SK-N-SH treated with all-trans-retinoic acid at 6 μM for 48 hours (cell line): ENCODE measurements at regions not wholly inside any gene's neighbourhood (a gene's known extent, or its start where the extent isn't known, plus 50 kb on each side); places are given as distances from the start of the nearest gene placed in this dataset.

Experiments used
- ATAC-seq: fragments of 200-7000 bp; cut with Tn5 transposase; 3 replicates; pipeline ENCODE4 v1.9.1; 2020; ENCODE audit warnings: mild to moderate bottlenecking, moderate library complexity
- ARNTL ChIP-seq: fragments of 450-650 bp; formaldehyde crosslinking; IDR thresholded peaks from 2 replicates; pipeline ENCODE4 v1.5.0; 2020; ENCODE audit warnings: low read depth, mild to moderate bottlenecking, moderate library complexity, borderline replicate concordance
- BACH2 ChIP-seq: fragments of 250-450 bp; sonication (Bioruptor Pico); IDR thresholded peaks from 2 replicates; pipeline ENCODE4 v1.9.0; 2021; ENCODE audit warnings: mild to moderate bottlenecking, borderline replicate concordance
- CREB5 ChIP-seq: fragments of 250-450 bp; sonication (Bioruptor Pico); IDR thresholded peaks from 2 replicates; pipeline ENCODE4 v1.5.1; 2020; ENCODE audit warnings: low read depth, mild to moderate bottlenecking, moderate library complexity
- CSDC2 ChIP-seq: fragments of 250-450 bp; sonication (Bioruptor Pico); IDR thresholded peaks from 2 replicates; pipeline ENCODE4 v1.5.0; 2020; ENCODE audit warnings: mild to moderate bottlenecking, moderate library complexity
- CSRNP3 ChIP-seq: fragments of 250-450 bp; sonication (Bioruptor Pico); IDR thresholded peaks from 2 replicates; pipeline ENCODE4 v1.5.1; 2021; ENCODE audit warnings: mild to moderate bottlenecking, moderate library complexity
- ESRRG ChIP-seq: fragments of 250-450 bp; sonication (Bioruptor Pico); IDR thresholded peaks from 2 replicates; pipeline ENCODE4 v1.6.1; 2021; ENCODE audit warnings: mild to moderate bottlenecking
- GLIS3 ChIP-seq: fragments of 250-450 bp; sonication (Bioruptor Pico); IDR thresholded peaks from 2 replicates; pipeline ENCODE4 v1.5.0; 2020; ENCODE audit warnings: mild to moderate bottlenecking, moderate library complexity
- ISL1 ChIP-seq: fragments of 250-450 bp; sonication (Bioruptor Pico); IDR thresholded peaks from 2 replicates; pipeline ENCODE4 v2.1.2; 2022; ENCODE audit warnings: mild to moderate bottlenecking, moderate library complexity
- OSR1 ChIP-seq: fragments of 250-450 bp; sonication (Bioruptor Pico); IDR thresholded peaks from 2 replicates; pipeline ENCODE4 v1.8.0; 2022; ENCODE audit warnings: moderate library complexity, mild to moderate bottlenecking, inconsistent platforms
- PPARA ChIP-seq: fragments of 250-450 bp; sonication (Bioruptor Pico); IDR thresholded peaks from 2 replicates; pipeline ENCODE4 v1.5.0; 2020; ENCODE audit warnings: mild to moderate bottlenecking, borderline replicate concordance
- RARB ChIP-seq: fragments of 250-450 bp; sonication (Bioruptor Pico); IDR thresholded peaks from 2 replicates; pipeline ENCODE4 v1.8.0; 2021; ENCODE audit warnings: mild to moderate bottlenecking, moderate library complexity
- SNAI2 ChIP-seq: fragments of 250-450 bp; sonication (Bioruptor Pico); IDR thresholded peaks from 2 replicates; pipeline ENCODE4 v1.5.0; 2020; ENCODE audit warnings: mild to moderate bottlenecking, moderate library complexity
- TCF4 ChIP-seq: fragments of 250-450 bp; sonication (Bioruptor Pico); IDR thresholded peaks from 2 replicates; pipeline ENCODE4 v1.8.0; 2021; ENCODE audit warnings: mild to moderate bottlenecking, moderate library complexity, borderline replicate concordance
- TOX ChIP-seq: fragments of 250-450 bp; sonication (Bioruptor Pico); IDR thresholded peaks from 2 replicates; pipeline ENCODE4 v1.8.0; 2021; ENCODE audit warnings: mild to moderate bottlenecking, moderate library complexity, borderline replicate concordance
- TSHZ2 ChIP-seq: fragments of 250-450 bp; sonication (Bioruptor Pico); IDR thresholded peaks from 2 replicates; pipeline ENCODE4 v1.5.0; 2020; ENCODE audit warnings: mild to moderate bottlenecking, moderate library complexity
- ZC3H10 ChIP-seq: fragments of 250-450 bp; sonication (Bioruptor Pico); IDR thresholded peaks from 2 replicates; pipeline ENCODE4 v1.5.1; 2021; ENCODE audit warnings: mild to moderate bottlenecking, moderate library complexity
- ZFP30 ChIP-seq: fragments of 450-650 bp; formaldehyde crosslinking; IDR thresholded peaks from 2 replicates; pipeline ENCODE4 v1.5.0; 2022; ENCODE audit warnings: mild to moderate bottlenecking, moderate library complexity
- ZNF565 ChIP-seq: fragments of 450-650 bp; formaldehyde crosslinking; conservative IDR thresholded peaks from 2 replicates; pipeline ENCODE4 v1.5.0; 2020; ENCODE audit warnings: low read depth, mild to moderate bottlenecking, moderate library complexity
- ZNF70 ChIP-seq: fragments of 450-650 bp; formaldehyde crosslinking; IDR thresholded peaks from 2 replicates; pipeline ENCODE4 v1.5.0; 2020; ENCODE audit warnings: mild to moderate bottlenecking, moderate library complexity
- ZNF8 ChIP-seq: fragments of 450-650 bp; formaldehyde crosslinking; IDR thresholded peaks from 2 replicates; pipeline ENCODE4 v1.5.0; 2020; ENCODE audit warnings: mild to moderate bottlenecking, moderate library complexity
- TF ChIP-seq, protein P1 (sequence below): fragments of 250-450 bp; sonication (Bioruptor Pico); IDR thresholded peaks from 2 replicates; pipeline ENCODE4 v1.8.0; 2021; ENCODE audit warnings: low read depth, mild to moderate bottlenecking, moderate library complexity, borderline replicate concordance
- TF ChIP-seq, protein P2 (sequence below): fragments of 250-450 bp; sonication (Bioruptor Pico); IDR thresholded peaks from 2 replicates; pipeline ENCODE4 v1.8.0; 2020; ENCODE audit warnings: mild to moderate bottlenecking, moderate library complexity, borderline replicate concordance

GRCh38 chr3:24641628-24642027 is 147.0 kb upstream of the THRB start (continued):
- TF ChIP-seq, protein P1, sequence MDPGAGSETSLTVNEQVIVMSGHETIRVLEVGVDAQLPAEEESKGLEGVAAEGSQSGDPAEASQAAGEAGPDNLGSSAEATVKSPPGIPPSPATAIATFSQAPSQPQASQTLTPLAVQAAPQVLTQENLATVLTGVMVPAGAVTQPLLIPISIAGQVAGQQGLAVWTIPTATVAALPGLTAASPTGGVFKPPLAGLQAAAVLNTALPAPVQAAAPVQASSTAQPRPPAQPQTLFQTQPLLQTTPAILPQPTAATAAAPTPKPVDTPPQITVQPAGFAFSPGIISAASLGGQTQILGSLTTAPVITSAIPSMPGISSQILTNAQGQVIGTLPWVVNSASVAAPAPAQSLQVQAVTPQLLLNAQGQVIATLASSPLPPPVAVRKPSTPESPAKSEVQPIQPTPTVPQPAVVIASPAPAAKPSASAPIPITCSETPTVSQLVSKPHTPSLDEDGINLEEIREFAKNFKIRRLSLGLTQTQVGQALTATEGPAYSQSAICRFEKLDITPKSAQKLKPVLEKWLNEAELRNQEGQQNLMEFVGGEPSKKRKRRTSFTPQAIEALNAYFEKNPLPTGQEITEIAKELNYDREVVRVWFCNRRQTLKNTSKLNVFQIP (CRISPR knock-in tag), result no peak
- TF ChIP-seq ZFP30 (no peak), OSR1 (CRISPR knock-in tag) (no peak), TOX (CRISPR knock-in tag) (no peak), CSRNP3 (no peak), TCF4 (CRISPR knock-in tag) (no peak)

- no peak for ATAC-seq
Observed at GRCh38 chr3:24645047-24645446, 150.4 kb upstream of the THRB start.

GRCh38 chr3:24646790-24647189 is 152.1 kb upstream of the THRB start:
- no peak for ATAC-seq
- TF ChIP-seq RARB, result no peak
- TF ChIP-seq, protein P2, sequence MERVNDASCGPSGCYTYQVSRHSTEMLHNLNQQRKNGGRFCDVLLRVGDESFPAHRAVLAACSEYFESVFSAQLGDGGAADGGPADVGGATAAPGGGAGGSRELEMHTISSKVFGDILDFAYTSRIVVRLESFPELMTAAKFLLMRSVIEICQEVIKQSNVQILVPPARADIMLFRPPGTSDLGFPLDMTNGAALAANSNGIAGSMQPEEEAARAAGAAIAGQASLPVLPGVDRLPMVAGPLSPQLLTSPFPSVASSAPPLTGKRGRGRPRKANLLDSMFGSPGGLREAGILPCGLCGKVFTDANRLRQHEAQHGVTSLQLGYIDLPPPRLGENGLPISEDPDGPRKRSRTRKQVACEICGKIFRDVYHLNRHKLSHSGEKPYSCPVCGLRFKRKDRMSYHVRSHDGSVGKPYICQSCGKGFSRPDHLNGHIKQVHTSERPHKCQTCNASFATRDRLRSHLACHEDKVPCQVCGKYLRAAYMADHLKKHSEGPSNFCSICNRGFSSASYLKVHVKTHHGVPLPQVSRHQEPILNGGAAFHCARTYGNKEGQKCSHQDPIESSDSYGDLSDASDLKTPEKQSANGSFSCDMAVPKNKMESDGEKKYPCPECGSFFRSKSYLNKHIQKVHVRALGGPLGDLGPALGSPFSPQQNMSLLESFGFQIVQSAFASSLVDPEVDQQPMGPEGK (CRISPR knock-in tag), result no peak
- no peak for TF ChIP-seq CREB5 (CRISPR knock-in tag)
- no peak for TF ChIP-seq ZC3H10
- no peak for TF ChIP-seq CSDC2 (CRISPR knock-in tag)
- no peak for TF ChIP-seq GLIS3 (CRISPR knock-in tag)
- TF ChIP-seq ZNF565 (CRISPR knock-in tag), result no peak
- no peak for TF ChIP-seq ESRRG (CRISPR knock-in tag)
- TF ChIP-seq TSHZ2 (CRISPR knock-in tag), result no peak
- no peak for TF ChIP-seq ZFP30
- TF ChIP-seq ISL1 (CRISPR knock-in tag), result no peak
- TF ChIP-seq BACH2 (CRISPR knock-in tag), result no peak
- no peak for TF ChIP-seq ARNTL (CRISPR knock-in tag)
- no peak for TF ChIP-seq SNAI2

More at GRCh38 chr3:24645047-24645446, 150.4 kb upstream of the THRB start:
- TF ChIP-seq ISL1 (CRISPR knock-in tag), result no peak
- TF ChIP-seq CSRNP3, result no peak
- TF ChIP-seq ZFP30, result no peak
- no peak for TF ChIP-seq TOX (CRISPR knock-in tag)
- TF ChIP-seq, protein P2 (CRISPR knock-in tag), result no peak
- no peak for TF ChIP-seq ZNF70 (CRISPR knock-in tag)
- no peak for TF ChIP-seq BACH2 (CRISPR knock-in tag)
- no peak for TF ChIP-seq ZNF565 (CRISPR knock-in tag)
- TF ChIP-seq RARB, result no peak
- no peak for TF ChIP-seq PPARA (CRISPR knock-in tag)
- no peak for TF ChIP-seq CSDC2 (CRISPR knock-in tag)
- no peak for TF ChIP-seq TCF4 (CRISPR knock-in tag)
- TF ChIP-seq ZNF8, result no peak
- TF ChIP-seq ESRRG (CRISPR knock-in tag), result no peak
- TF ChIP-seq OSR1 (CRISPR knock-in tag), result no peak
